ENCODE measurements at regions not wholly inside any gene's neighbourhood (a gene's known extent, or its start where the extent isn't known, plus 50 kb on each side); places are given as distances from the start of the nearest gene placed in this dataset.
A peak's percentile ranks its signal among the peaks of the same experiment; 100 is the strongest.

GRCh38 chr20:39378776-39379175 is 416.6 kb downstream of the DHX35 start:
- Histone ChIP-seq H3K36me3 (ENCODE audit: control insufficient read depth, insufficient read depth, low read length) (no peaks in the 10 kb centered on the region), H3K27me3 (ENCODE audit: control insufficient read depth, insufficient read depth, low read length) (no peaks in the 10 kb centered on the region), H3K79me2 (no peaks in the 10 kb centered on the region), H3K4me2 (ENCODE audit: low read length) (no peak overlapping the region), H3K9me3 (ENCODE audit: control insufficient read depth, low read length) (no peaks in the 10 kb centered on the region), H3K4me1 (peaks cover 3% of the 10 kb centered on the region), H3K9ac (no peak overlapping the region), H3K27ac (no peak overlapping the region), H3K4me3 (ENCODE audit: low read depth, low read length) (no peak overlapping the region), H2AFZ (peak overlapping the region; percentile 33)
- TF ChIP-seq, protein P1, sequence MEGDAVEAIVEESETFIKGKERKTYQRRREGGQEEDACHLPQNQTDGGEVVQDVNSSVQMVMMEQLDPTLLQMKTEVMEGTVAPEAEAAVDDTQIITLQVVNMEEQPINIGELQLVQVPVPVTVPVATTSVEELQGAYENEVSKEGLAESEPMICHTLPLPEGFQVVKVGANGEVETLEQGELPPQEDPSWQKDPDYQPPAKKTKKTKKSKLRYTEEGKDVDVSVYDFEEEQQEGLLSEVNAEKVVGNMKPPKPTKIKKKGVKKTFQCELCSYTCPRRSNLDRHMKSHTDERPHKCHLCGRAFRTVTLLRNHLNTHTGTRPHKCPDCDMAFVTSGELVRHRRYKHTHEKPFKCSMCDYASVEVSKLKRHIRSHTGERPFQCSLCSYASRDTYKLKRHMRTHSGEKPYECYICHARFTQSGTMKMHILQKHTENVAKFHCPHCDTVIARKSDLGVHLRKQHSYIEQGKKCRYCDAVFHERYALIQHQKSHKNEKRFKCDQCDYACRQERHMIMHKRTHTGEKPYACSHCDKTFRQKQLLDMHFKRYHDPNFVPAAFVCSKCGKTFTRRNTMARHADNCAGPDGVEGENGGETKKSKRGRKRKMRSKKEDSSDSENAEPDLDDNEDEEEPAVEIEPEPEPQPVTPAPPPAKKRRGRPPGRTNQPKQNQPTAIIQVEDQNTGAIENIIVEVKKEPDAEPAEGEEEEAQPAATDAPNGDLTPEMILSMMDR (IDR thresholded peaks at IDR 0.05) = no peak

DNA sequence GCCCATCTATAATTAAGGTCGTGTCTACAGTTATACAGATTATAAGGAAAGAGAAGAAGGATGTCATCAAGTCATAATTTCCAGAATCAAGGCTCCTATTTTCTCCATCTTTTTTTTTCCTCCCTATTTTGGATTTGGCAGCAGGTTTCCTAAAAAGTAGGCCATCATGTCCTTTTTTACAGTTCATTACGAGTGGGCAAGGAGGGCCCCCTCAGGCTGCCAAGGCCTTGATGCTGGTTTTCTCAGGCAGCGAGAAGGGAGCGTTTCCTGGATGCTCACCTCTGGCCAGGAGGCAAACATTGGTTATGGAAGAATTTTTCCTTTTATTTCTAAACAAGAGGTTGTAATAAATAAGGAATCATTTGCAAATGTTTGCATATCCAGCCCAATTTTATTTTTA is 414.6 kb downstream of the DHX35 start:
- H3K4me2 ChIP-seq (ENCODE audit: low read length) = no peak overlapping the region
- no peaks in the 10 kb centered on the region for H3K36me3 ChIP-seq (ENCODE audit: control insufficient read depth, insufficient read depth, low read length)
- H3K9me3 ChIP-seq (ENCODE audit: control insufficient read depth, low read length) = no peaks in the 10 kb centered on the region
- H3K4me1 ChIP-seq = peaks cover 3% of the 10 kb centered on the region
- TF ChIP-seq, protein P1 (IDR thresholded peaks at IDR 0.05) = no peak
- no peaks in the 10 kb centered on the region for H3K79me2 ChIP-seq
- no peak overlapping the region for H3K9ac ChIP-seq
- H3K27me3 ChIP-seq (ENCODE audit: control insufficient read depth, insufficient read depth, low read length) = no peaks in the 10 kb centered on the region
- H3K4me3 ChIP-seq (ENCODE audit: low read depth, low read length) = no peak overlapping the region
- no peak overlapping the region for H3K27ac ChIP-seq
- H2AFZ ChIP-seq = no peak overlapping the region

DNA sequence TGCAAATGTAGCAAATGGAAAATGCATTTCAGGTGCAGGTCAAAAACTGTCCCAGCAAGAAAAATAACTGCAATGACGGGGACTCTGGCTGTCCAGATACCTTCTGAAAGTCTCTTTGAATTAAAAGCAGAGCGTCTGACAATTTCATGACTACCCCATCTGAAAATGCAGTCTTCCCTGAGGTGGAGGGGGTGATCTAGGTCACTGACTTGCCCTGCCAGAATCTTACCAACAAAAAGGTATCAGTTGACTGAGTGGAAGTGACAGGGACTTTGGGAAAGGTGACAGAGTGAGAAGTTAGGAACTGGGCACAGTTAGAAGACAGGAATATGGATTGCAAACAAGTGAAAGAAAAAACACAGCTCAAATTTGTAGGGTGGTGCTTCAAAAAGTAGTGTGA is 402.2 kb downstream of the DHX35 start:
- TF ChIP-seq, protein P1 (IDR thresholded peaks at IDR 0.05) = no peak

GRCh38 chr20:39359981-39360620 is 398.0 kb downstream of the DHX35 start:
- no peak overlapping the region for H3K4me3 ChIP-seq (ENCODE audit: low read depth, low read length)
- H3K79me2 ChIP-seq = no peaks in the 10 kb centered on the region
- H3K27me3 ChIP-seq (ENCODE audit: control insufficient read depth, insufficient read depth, low read length) = no peaks in the 10 kb centered on the region
- no peaks in the 10 kb centered on the region for H3K36me3 ChIP-seq (ENCODE audit: control insufficient read depth, insufficient read depth, low read length)
- no peak overlapping the region for H3K4me2 ChIP-seq (ENCODE audit: low read length)
- H3K27ac ChIP-seq = no peak overlapping the region
- H3K4me1 ChIP-seq = no peaks in the 10 kb centered on the region
- H3K9me3 ChIP-seq (ENCODE audit: control insufficient read depth, low read length) = no peaks in the 10 kb centered on the region
- TF ChIP-seq, protein P1 (IDR thresholded peaks at IDR 0.05) = no peak
- H3K9ac ChIP-seq = no peak overlapping the region
- H2AFZ ChIP-seq = no peak overlapping the region

More for the DNA sequence above, 402.2 kb downstream of the DHX35 start:
- no peaks in the 10 kb centered on the region for H3K4me1 ChIP-seq
- H3K79me2 ChIP-seq = no peaks in the 10 kb centered on the region
- H3K9me3 ChIP-seq (ENCODE audit: control insufficient read depth, low read length) = no peaks in the 10 kb centered on the region
- H3K9ac ChIP-seq = no peak overlapping the region
- no peak overlapping the region for H3K4me2 ChIP-seq (ENCODE audit: low read length)
- H3K27me3 ChIP-seq (ENCODE audit: control insufficient read depth, insufficient read depth, low read length) = no peaks in the 10 kb centered on the region
- no peak overlapping the region for H2AFZ ChIP-seq
- no peaks in the 10 kb centered on the region for H3K36me3 ChIP-seq (ENCODE audit: control insufficient read depth, insufficient read depth, low read length)
- H3K27ac ChIP-seq = no peak overlapping the region
- no peak overlapping the region for H3K4me3 ChIP-seq (ENCODE audit: low read depth, low read length)

DNA sequence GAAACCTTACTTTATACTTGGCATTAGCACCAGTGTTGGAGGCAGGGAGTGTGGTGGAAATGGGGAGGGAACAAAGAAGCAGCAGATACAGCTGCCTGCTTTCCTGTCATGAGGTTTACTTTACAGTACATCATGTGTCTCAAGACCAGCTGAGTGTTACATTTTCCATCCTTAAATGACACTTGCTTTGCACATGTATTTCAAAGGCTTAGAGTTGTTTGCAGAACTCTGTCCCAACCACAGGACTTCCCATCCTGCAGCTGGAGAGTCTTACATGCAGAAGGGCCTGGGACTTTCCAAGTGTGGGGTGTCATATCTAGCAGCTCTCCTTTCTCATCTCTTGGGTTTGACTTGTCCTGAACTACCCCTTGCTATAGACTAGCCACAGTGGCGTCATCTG is 395.9 kb downstream of the DHX35 start:
- no peaks in the 10 kb centered on the region for H3K36me3 ChIP-seq (ENCODE audit: control insufficient read depth, insufficient read depth, low read length)

More for the DNA sequence above, 395.9 kb downstream of the DHX35 start:
- no peaks in the 10 kb centered on the region for H3K9me3 ChIP-seq (ENCODE audit: control insufficient read depth, low read length)
- H3K79me2 ChIP-seq = no peaks in the 10 kb centered on the region
- H2AFZ ChIP-seq = no peak overlapping the region
- TF ChIP-seq, protein P1 (IDR thresholded peaks at IDR 0.05) = no peak
- no peaks in the 10 kb centered on the region for H3K27me3 ChIP-seq (ENCODE audit: control insufficient read depth, insufficient read depth, low read length)
- H3K4me3 ChIP-seq (ENCODE audit: low read depth, low read length) = no peak overlapping the region
- no peak overlapping the region for H3K27ac ChIP-seq
- no peak overlapping the region for H3K4me2 ChIP-seq (ENCODE audit: low read length)
- no peak overlapping the region for H3K9ac ChIP-seq
- H3K4me1 ChIP-seq = no peaks in the 10 kb centered on the region

All from parathyroid adenoma (tissue), 2 donors.